Retinal pigment epithelial cell (primary cell): ENCODE measurements at regions not wholly inside any gene's neighbourhood (a gene's known extent, or its start where the extent isn't known, plus 50 kb on each side); places are given as distances from the start of the nearest gene placed in this dataset.

ENCODE experiments used
- DNase-seq: peaks from one replicate; pipeline ENCODE4 v3.0.0-alpha.2; 2010; ENCODE audit warnings: low read depth
- H3K4me3 ChIP-seq: 2 replicates; pipeline ENCODE4 v1.5.1; 2011; ENCODE audit warnings: mild to moderate bottlenecking, low read length, control low read depth, moderate library complexity
- TF ChIP-seq, protein P1 (sequence below): conservative IDR thresholded peaks from 2 replicates; pipeline ENCODE4 v1.5.1; 2011; ENCODE audit warnings: low read depth, low read length, control low read depth, inconsistent platforms

DNA sequence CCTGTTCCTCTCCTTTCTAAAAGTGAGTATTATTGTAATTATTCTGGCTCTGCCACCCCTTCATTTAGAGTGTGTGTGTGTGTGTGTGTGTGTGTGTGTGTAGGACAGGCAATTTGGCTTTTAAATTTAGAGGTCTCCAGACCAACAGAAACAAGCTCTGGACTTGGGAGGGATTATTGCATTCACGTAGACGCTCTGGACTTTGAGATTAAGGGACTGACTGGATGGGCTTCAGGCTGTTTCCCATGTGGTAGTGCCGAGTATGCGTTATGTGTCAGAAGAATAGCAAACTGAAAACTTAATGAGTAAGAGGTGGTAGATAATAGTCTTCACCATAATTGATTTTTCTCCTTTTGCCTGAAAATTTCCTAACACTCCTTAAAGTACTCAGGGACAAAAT lies 281.9 kb downstream of the USP25 start:
- DNase-seq, result no peak
- no peak overlapping the region for H3K4me3 ChIP-seq
- TF ChIP-seq, protein P1, sequence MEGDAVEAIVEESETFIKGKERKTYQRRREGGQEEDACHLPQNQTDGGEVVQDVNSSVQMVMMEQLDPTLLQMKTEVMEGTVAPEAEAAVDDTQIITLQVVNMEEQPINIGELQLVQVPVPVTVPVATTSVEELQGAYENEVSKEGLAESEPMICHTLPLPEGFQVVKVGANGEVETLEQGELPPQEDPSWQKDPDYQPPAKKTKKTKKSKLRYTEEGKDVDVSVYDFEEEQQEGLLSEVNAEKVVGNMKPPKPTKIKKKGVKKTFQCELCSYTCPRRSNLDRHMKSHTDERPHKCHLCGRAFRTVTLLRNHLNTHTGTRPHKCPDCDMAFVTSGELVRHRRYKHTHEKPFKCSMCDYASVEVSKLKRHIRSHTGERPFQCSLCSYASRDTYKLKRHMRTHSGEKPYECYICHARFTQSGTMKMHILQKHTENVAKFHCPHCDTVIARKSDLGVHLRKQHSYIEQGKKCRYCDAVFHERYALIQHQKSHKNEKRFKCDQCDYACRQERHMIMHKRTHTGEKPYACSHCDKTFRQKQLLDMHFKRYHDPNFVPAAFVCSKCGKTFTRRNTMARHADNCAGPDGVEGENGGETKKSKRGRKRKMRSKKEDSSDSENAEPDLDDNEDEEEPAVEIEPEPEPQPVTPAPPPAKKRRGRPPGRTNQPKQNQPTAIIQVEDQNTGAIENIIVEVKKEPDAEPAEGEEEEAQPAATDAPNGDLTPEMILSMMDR, result no peak

DNA sequence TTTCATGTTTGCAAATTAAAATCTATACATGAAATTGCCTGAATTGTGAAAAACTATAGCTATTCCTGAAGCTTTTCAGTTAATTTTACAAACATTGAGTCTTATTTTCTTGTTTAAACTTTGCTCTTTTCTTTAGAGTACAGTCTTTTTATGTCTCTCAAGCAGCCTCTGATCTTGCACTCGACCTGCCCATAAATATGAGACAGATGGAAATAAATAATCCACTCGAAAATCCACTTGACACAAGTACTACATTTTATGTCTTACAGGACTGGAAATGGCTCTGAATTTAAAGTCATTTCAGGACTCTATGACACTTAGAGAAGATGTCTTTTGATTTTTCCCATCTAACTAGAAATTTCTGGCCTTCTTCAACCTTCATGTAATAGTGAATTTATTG lies 283.8 kb downstream of the USP25 start:
- no peak for DNase-seq
- no peak overlapping the region for H3K4me3 ChIP-seq
- TF ChIP-seq, protein P1, result no peak

DNA sequence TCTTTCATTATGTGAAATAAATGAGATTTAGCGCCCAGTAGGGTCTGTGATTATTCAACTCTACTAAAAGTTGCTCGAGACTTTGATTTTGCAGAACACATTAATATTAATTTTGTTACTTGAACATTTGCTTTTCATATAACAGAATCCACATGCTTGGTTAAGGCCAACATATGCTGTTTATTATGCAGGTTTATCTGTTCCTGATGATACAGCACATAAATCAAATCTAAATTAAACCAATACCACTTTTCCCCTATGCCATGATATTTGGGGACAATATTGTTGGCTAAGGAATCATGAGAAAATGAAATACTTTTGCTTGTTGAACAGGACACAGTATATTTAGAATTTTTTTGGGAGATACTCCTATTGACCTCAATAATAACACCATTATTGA lies 291.1 kb downstream of the USP25 start:
- H3K4me3 ChIP-seq, result no peak overlapping the region
- no peak for DNase-seq
- TF ChIP-seq, protein P1, result no peak

DNA sequence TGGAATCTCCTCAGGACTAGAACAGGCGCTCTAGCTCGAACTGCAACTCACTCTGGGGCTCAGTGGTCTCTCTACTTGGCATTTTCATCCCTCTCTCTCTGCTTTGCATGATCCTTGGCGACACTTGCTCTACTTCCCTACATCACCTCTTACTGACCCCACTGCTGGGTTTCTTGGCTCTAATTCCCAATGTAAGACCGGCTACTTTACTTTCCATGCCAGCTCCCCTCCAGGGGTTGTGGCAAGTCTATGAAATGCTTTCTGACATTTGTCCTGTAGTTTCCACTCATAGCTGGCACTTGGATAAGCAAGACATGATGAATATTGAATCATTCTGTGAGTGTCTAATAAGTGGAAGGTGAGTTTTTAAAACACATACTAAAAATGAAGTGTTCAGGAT lies 292.3 kb downstream of the USP25 start:
- no peak for DNase-seq
- TF ChIP-seq, protein P1, result no peak
- no peak overlapping the region for H3K4me3 ChIP-seq

DNA sequence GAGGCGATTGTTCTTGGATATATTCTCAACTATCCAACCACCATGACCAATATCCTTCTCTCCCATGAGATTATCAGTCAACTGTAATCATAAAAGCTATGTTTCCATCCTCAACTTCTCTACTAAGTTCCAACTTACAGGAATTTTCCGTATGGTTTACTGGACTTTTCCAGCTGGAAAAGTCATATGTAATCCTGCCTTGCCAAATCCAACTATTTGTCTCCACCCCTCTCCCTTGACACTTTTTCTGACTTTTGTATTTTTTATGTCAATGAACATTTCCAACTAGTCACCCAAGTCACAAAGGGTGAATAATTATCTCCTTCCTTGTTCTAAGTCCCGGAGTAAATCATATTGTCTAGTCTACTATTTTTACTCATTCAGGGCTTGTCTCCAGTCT lies 293.1 kb downstream of the USP25 start:
- TF ChIP-seq, protein P1, result no peak

DNA sequence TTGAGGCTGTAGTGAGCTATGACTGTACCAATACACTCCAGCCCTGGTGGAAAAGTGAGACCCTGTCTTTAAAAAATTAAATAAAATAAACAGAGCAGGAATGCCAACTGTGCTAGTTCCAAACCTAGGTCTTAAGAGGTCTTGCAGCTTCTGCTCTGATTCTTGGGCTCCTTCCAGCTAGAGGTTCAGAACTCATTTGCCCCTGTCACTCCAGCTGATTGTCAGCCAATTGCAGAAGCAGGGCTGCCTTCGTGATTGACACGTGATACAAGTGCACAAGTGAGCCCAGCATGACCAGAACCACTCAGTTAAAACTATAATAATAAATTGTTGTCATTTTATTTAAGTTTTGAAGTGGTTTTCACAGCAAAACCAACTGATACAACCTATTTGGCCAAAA lies 298.4 kb downstream of the USP25 start:
- no peak for DNase-seq
- no peak overlapping the region for H3K4me3 ChIP-seq
- TF ChIP-seq, protein P1, result no peak

More for the DNA sequence above, 293.1 kb downstream of the USP25 start:
- no peak overlapping the region for H3K4me3 ChIP-seq
- no peak for DNase-seq

DNA sequence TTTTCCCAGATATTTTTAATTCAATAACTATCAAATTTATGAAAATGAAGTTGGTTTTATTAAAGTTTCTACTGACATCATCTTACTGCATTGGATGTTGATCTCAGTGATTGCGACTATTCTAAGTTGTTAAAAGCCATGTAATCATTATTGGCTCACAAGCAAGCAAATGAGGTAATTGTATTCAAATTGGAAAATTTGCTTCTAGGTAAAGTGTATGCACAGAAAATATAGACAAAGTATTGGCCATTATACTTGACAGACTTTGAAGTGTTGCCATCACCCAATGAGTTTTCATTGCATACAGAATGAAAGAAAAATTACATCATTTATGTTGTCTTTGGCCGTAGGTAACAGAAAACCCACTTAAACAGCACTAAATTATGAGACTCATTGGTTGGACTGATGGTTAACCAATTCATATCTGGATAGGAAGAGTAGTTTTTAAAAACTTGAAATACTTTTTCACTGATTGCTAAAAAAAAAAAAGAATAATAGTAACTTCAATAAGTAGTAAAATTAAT lies 299.2 kb downstream of the USP25 start:
- DNase-seq, result no peak
- TF ChIP-seq, protein P1, result no peak
- no peak overlapping the region for H3K4me3 ChIP-seq
